GM21447 (cell line): ENCODE measurements at regions not wholly inside any gene's neighbourhood (a gene's known extent, or its start where the extent isn't known, plus 50 kb on each side); places are given as distances from the start of the nearest gene placed in this dataset.
A peak's percentile ranks its signal among the peaks of the same experiment; 100 is the strongest.
"Not testable (repeated sequence)": the region's sequence is repeated elsewhere in the genome, so short reads cannot be mapped to it uniquely, and the experiment has no call there.

Experiments used
- ATAC-seq: cut with Tn5 transposase; IDR thresholded peaks from one replicate; pipeline ENCODE4 v1.9.1; 2021; ENCODE audit not compliant: unreplicated experiment

DNA sequence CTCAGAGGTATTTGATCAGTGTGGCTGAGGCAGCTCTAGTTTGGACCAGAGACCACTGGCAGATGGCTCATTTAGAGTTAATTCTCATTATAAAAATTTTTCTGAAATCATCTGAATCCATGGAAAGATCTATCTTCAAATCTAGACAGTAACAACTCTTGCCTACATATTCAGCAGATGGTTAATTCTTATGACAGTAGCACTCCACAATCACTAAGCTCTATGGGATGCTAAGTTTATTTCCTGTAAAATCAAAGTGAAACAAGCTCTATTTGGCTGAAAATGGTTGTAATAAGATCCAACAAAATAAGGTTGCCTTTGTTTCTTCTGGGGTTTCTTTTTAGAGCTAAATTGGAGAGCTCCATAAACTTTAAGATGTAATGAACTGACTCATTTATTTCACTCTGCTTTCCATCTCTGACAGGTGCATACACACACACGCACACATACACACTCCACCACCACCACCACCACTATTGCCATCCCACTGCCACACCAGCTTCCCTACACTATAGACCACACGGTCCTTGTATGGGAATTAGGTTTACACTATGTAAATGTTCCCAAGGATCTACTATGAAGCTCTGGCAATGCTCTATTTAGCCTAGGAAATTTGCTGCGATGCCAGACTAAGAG lies 293.1 kb downstream of the RPAP3 start:
- no peak for ATAC-seq

GRCh38 chr12:47411966-47412365 lies 293.9 kb downstream of the RPAP3 start:
- ATAC-seq = no peak

DNA sequence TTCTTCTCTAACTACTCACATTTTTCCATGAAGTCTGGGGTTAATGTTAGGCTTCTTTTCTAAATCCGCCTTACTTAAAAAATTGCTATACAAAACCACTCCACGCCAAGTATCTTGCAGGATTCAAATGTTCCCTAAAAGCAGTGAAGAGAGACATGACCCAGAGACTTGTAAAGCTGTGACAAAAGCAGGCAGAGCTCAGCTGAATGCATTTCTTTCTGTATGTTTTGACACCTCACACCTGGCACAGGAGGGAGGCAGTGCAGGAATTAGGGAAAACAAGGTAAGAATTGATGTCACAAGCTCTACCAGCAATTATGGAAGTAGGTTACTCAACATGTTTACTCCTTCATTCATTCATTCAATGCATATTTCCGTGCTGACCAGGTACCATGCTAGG lies 295.0 kb downstream of the RPAP3 start:
- ATAC-seq = no peak

DNA sequence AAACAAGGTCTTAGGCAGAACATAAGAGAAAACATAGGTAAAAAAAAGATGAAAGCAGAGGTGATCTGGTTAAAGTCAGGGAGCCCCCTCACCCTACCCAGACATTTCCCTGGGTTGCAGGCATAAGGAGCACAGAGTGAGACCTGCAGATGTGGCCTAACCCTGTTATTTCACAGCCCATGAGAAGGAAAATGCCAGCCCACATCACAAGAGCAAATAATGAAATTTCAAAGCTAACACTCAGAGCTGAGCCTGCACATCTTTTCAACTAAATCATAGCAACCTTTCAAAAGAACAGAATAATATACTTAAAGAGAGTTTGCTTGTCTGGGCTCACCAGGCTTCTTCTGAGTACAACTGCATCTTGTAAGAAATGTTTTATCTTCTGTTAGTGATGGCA lies 295.4 kb downstream of the RPAP3 start:
- ATAC-seq = no peak

DNA sequence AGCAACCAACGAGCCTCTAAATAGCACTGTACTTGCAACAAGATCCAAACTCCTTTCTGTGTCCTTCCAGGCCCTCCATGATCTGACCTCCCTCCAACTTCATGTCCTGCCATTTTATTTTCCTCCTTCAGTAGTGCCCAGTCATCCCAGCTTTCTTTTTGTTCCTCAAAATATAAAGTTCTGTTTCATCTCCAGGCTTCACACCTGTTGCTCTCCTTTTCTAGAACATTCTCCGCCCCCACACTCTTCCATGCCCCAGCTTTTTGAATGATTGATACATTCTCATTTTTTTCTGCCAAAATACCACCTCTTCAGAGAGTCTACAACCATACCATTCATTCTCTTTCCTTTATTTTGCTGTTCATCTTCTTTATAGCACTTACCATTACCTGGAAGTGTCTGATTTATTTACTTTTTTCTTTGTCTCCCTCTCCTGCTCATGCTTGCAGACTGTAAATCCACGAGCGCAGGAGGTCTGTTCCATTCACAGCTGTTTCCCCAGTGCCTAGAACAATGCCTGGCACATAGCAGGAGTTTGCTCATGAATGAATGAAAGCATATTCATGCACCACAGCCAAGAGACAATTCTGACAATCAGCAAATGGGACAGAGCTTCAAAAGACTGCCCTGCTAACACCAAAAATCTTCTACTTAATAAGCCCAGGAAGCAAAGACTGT lies 296.4 kb downstream of the RPAP3 start:
- ATAC-seq = no peak

DNA sequence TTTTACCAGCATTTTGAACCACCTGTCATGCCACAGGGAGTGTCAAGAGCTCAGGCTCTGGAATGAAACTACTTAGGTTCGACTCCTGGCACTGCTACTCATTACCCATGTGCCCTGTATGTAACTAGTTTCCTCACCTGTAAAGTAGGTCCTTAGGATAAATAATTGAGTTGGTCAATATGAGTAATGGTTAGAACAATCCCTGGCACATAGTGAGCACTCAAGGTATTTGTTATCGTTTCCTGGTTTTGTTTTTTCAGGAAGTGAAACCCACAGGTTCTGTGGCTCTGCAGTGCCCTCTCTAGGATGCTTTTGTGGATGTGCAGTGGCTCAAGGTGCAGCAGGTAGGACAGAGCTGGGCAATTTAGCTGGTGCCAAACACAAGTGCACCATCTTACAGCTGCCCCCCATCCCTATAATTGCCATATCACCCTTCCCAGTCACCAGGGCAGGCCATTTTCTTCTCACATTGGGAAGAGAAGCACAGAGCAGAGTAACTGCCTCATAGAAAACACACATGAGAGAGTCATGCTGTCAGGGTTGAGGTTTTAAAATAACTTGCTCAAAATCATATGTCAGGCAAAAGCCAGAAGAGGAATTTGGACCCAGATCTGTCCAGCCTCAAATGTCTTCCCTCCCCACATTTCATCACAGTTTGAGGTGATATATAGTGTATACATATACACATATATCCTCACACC lies 297.5 kb downstream of the RPAP3 start:
- peak; percentile 97 for ATAC-seq

DNA sequence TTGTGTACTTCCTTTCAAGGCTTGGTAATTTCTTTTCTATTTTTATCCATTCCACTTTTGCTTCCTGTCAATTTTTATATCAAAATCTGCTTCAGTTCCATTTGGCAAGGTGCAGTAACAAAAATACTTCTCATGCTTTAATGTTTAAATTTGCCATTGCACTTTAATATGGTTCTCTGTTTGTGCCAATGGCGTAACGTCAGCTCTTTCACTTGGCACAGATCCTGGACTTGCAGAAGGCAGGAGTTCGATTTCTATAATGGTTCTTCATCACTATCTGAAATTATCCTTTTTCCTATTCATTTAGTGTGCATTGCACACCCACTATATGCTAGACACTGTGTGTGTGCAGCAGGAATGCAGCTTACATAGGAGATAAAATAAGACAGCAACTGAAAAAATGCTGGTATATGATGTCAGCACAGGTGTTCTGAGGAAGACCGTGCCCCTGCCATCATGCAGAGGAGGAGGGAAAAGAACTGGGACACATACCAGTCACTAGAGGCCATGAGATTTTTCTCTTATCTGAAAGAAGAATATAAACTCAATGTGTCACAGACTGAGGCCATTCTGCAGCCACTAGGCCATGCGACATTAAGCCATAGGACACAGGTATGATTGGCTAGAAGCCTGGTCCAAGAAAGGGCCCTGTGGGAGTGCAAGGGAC lies 298.2 kb downstream of the RPAP3 start:
- no peak for ATAC-seq

DNA sequence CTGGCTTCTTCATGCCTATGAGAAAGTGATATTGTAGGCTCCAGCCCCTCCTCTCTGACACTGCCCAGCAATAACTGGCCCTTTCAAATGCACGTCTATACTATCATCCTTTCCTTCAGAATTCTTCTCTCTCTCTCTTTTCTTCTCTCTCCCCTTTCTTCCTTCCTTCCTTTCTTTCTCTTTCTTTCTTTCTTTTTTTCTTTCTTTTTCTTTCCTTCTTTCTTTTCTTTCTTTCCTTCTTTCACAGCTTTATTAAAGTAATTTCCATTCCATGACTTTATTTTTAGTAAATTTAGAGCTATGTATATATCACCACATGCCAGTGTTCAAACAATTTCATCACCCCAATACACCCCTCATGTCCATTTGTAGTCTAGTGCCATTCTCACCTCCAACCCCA lies 302.1 kb downstream of the RPAP3 start:
- no peak for ATAC-seq

DNA sequence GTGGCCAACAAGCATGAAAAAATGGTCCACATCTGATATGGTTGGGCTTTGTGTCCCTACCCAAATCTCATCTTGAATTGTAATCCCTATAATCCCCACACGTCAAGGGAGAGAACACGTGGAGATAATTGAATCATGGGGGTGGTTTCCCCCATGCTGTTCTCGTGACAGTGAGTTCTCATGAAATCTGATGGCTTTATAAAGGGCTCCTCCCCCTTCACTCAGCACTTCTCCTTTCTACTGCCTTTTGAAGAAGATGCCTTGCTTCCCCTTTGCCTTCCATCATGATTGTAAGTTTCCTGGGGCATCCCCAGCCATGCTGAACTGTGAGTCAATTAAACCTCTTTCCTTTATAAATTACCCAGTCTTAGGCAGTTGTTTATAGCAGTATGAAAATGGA lies 304.6 kb downstream of the RPAP3 start:
- ATAC-seq = not testable (repeated sequence)

- ATAC-seq = no peak
Observed at GRCh38 chr12:47400266-47400665, 305.6 kb downstream of the RPAP3 start.

- ATAC-seq = no peak
Observed at GRCh38 chr12:47397664-47398281, 308.1 kb downstream of the RPAP3 start.

DNA sequence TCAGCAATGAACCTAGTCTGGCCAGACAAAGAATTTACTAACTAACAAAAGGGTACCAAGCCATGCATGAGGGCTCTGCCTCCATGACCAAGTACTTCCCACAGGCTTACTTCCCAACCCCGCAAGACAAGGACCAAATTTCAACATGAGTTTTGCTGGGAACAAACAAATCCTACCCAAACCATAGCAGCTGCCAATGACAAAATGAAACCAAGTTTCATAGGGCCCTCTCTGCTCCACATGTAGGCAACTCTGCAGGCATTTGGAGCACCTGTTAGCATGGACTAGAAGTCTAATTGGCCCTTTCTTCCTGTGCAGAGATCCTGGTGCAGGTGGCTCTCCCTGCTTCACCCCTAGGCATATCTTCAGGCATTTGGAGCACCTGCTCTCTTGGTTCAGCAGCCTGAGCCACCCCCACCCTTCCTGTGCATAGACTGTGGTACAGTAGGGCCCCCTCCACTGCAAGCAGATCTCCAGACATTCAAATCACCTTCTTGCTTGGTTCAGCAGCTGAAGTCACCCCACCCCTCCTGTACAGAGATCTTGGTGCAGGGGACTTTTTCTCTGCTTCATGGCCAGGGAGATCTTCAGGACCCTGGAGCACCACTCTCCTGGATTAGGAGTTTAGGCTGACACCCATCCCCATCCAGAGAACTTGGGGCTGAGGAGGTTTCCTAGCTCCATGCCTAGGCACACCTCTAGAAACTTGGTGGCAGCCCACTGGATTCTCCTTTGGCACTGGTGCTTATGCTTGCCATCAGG lies 308.7 kb downstream of the RPAP3 start:
- ATAC-seq = no peak

DNA sequence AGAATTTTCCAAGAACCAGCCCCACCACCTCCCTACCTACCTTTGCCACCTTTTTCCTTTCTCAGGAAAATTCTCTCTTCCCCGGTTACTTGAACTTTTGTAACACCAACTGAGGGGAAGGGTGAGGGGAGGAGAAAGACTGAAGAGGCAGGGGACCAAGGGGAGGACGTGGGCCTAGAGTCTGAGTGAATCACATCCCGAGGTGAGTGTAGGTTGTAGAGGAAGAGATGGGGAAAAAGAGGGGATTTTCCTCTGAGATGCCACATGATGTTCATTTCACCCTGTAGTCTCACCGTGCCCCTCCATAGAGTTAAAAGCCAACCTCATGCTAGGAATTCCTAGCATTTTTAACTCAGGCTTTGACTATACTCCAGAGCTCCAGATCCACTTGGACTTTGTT lies 311.8 kb downstream of the RPAP3 start:
- no peak for ATAC-seq

DNA sequence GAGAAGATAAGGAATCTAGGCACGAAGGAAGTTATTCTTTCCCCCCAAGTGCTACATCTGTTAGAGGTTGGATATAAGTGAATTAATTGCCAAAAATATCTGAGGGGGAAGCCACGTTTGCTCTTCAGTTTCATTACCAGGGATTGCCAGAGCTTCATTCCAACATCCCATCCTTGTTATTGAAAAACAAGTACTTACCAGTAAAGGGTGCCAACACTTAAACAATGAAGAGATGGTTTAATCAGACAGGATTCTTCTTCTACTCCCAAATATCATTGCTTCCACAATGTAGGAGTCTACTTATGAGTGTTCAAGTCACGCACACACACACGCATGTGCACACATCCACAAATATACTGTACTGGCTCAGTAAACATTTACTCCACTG lies 312.4 kb downstream of the RPAP3 start:
- no peak for ATAC-seq

DNA sequence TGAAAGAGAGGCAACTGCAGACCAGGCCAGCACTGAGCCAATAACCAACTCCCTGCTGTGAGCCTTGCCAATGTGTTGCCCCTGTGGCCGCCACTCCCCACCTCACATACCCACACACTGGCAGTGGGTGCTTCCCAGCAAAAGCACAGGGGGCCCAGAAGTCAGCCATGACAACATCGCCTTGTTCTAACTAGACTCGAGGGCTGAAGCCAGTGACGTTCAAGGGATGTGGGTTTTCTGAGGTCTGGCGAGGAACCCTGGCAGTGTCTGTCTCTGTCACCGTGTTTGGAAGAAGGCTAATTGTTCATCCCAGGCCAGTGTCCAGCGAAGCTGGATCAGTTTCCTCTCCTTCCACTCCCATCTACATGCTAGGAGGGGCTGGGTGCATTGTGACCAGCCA lies 311.8 kb upstream of the AMIGO2 start:
- ATAC-seq = no peak

DNA sequence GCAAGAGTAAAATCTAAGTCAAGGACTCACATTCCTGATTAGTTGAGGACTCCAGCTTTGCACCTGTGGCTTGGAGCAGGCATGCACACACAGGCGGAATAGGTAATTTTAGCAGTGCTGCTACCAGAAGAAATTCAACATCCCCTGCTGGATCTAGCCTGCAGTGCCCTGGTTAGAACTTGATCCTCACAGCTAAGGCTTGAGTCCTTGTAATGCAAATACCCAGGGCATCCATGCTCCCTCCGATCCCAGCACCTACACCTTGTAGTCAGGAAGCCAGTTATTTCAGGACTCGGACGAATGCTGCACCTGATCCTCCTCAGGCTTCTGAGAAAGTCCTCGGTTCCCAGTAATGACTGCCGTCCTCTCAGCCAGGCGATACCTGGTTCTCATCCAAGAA lies 309.0 kb upstream of the AMIGO2 start:
- no peak for ATAC-seq

DNA sequence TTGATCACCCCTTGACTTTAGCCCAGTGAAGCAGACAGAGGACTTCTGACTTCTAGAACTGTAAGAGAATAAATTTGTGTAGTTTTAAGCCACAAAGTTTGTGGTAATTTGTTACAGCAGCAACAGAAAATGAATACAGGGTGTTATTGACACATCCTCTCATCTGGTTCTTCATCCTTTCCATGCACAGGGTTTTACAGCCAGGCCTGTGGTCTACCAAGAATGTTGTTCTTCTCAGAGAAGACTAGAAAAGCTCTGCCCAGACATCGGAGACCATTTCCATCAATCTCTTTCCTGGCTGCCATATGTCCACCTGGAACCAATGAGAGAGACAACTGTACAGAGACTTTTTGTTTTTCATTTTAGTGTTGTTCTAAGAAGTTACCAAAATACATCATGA lies 308.2 kb upstream of the AMIGO2 start:
- no peak for ATAC-seq

DNA sequence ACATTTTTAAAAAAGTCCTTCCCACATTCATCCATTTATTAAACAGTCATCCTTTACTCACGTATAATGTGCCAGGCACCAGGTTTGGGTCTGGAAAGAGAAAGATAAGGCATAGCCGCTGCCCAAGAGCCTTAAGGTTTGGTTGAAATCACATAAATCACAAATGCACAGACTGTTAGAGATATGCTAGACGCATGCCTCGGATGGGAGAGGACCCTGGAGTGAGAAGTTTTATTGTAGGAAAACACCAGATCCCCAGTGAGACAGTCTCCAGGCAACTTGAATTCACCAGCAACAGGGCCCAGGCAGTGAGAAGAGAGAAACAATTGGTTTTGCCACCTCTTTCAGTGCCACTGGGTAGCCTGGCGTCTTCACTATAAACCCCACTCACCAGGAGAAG lies 305.9 kb upstream of the AMIGO2 start:
- ATAC-seq = no peak

GRCh38 chr12:47383942-47384341 lies 304.2 kb upstream of the AMIGO2 start:
- no peak for ATAC-seq

GRCh38 chr12:47382305-47382704 lies 302.5 kb upstream of the AMIGO2 start:
- no peak for ATAC-seq

DNA sequence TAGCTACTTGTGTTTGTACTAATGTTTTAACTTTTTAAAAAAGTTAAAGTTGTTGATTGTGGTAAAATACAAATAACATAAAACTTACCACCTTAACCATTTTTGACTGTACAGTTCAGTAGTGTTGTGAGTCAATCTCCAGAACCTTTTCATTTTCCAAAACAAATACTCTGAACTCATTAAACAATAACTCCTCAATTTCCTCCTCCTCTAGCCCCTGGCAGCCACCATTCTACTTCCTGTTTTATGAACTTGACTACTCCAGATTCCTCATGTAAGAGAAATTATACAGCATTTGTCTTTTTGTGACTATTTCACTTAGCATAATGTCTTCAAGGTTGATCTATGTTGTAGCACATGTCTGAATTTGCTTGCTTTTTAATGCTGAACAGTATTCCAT lies 299.1 kb upstream of the AMIGO2 start:
- no peak for ATAC-seq
